ENCODE measurements at regions not wholly inside any gene's neighbourhood (a gene's known extent, or its start where the extent isn't known, plus 50 kb on each side); places are given as distances from the start of the nearest gene placed in this dataset.

GRCh38 chr4:19002170-19002569 lies 980.6 kb upstream of the LCORL start:
- no peaks in the 10 kb centered on the region for H3K27me3 ChIP-seq (ENCODE audit: control insufficient read depth, insufficient read depth)
- no peaks in the 10 kb centered on the region for H3K9me3 ChIP-seq (ENCODE audit: control insufficient read depth, low read length)
- no peak overlapping the region for H3K4me3 ChIP-seq (ENCODE audit: low read length)
- intact Hi-C loops (cut with DNase I): no loop called here
- 78% methylated on average over 4 of the region's 4 CpGs for WGBS
- no peak overlapping the region for H3K27ac ChIP-seq (ENCODE audit: low read length)
- no peaks in the 10 kb centered on the region for H3K4me1 ChIP-seq (ENCODE audit: control insufficient read depth, insufficient read depth, low read length)
- ATAC-seq: no peak
- DNase-seq: no peak

DNA sequence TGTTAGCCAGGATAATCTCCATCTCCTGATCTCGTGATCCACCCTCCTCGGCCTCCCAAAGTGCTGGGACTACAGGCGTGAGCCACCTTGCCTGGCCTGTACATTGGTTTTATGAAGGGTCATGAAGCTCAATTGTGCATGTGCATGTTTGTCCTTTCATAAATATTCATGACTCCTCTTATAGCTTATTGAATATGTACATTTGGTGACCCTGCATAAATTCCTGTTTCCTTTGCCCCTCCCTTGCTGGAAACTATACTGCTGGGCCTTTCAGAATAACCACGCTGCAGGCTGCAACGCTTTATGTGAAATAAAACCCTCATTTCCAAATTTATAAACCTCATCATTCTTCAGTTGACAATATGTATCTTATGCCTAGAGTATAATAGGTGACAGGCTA lies 978.0 kb upstream of the LCORL start:
- Histone ChIP-seq H3K27me3 (ENCODE audit: control insufficient read depth, insufficient read depth) (no peaks in the 10 kb centered on the region), H3K9me3 (ENCODE audit: control insufficient read depth, low read length) (no peaks in the 10 kb centered on the region), H3K4me1 (ENCODE audit: control insufficient read depth, insufficient read depth, low read length) (no peaks in the 10 kb centered on the region), H3K4me3 (ENCODE audit: low read length) (no peak overlapping the region), H3K27ac (ENCODE audit: low read length) (no peak overlapping the region)
- 92% methylated on average over 5 of the region's 5 CpGs for WGBS
- DNase-seq (no peak), ATAC-seq (no peak)
- intact Hi-C loops (cut with DNase I): no loop called here

- WGBS: 71% methylated on average over 4 of the region's 4 CpGs
These were observed 959.7 kb upstream of the LCORL start for GRCh38 chr4:18981234-18981615.

GRCh38 chr4:18980516-18981233 lies 959.1 kb upstream of the LCORL start:
- Histone ChIP-seq H3K4me3 (ENCODE audit: low read length) (no peak overlapping the region), H3K9me3 (ENCODE audit: control insufficient read depth, low read length) (no peaks in the 10 kb centered on the region), H3K27me3 (ENCODE audit: control insufficient read depth, insufficient read depth) (no peaks in the 10 kb centered on the region), H3K4me1 (ENCODE audit: control insufficient read depth, insufficient read depth, low read length) (no peaks in the 10 kb centered on the region), H3K27ac (ENCODE audit: low read length) (no peak overlapping the region)
- intact Hi-C loops (cut with DNase I): no loop called here
- no peak for DNase-seq
- WGBS: 84% methylated on average over 7 of the region's 7 CpGs
- no peak for ATAC-seq

More at GRCh38 chr4:18981234-18981615, 959.7 kb upstream of the LCORL start:
- ATAC-seq (no peak), DNase-seq (no peak)
- H3K27ac ChIP-seq (ENCODE audit: low read length): no peak overlapping the region
- intact Hi-C loops (cut with DNase I): no loop called here
- H3K27me3 ChIP-seq (ENCODE audit: control insufficient read depth, insufficient read depth): no peaks in the 10 kb centered on the region
- no peaks in the 10 kb centered on the region for H3K4me1 ChIP-seq (ENCODE audit: control insufficient read depth, insufficient read depth, low read length)
- H3K4me3 ChIP-seq (ENCODE audit: low read length): no peak overlapping the region
- H3K9me3 ChIP-seq (ENCODE audit: control insufficient read depth, low read length): no peaks in the 10 kb centered on the region

DNA sequence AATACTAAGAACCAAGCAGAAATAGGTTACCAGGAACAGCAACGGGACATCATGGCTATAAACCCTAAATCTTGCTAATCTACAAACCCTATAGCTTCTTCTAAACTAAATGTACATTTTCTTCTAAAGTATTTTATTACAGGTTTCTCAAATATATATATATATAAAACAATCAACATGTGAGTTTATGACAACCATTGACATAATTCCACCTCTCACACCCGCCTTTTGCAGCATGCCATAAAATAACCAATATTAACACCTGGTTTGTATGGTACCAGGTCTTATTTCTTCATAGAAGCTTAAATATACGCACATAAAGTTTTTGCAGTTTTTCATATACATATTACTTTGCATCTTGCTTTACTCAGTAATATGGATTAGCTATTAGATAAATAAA lies 955.3 kb upstream of the LCORL start:
- Histone ChIP-seq H3K27ac (ENCODE audit: low read length) (no peak overlapping the region), H3K27me3 (ENCODE audit: control insufficient read depth, insufficient read depth) (no peaks in the 10 kb centered on the region), H3K4me3 (ENCODE audit: low read length) (no peak overlapping the region), H3K4me1 (ENCODE audit: control insufficient read depth, insufficient read depth, low read length) (no peaks in the 10 kb centered on the region), H3K9me3 (ENCODE audit: control insufficient read depth, low read length) (no peaks in the 10 kb centered on the region)
- intact Hi-C loops (cut with DNase I): no loop called here
- WGBS: 90% methylated on average over 3 of the region's 3 CpGs
- ATAC-seq (no peak), DNase-seq (no peak)

DNA sequence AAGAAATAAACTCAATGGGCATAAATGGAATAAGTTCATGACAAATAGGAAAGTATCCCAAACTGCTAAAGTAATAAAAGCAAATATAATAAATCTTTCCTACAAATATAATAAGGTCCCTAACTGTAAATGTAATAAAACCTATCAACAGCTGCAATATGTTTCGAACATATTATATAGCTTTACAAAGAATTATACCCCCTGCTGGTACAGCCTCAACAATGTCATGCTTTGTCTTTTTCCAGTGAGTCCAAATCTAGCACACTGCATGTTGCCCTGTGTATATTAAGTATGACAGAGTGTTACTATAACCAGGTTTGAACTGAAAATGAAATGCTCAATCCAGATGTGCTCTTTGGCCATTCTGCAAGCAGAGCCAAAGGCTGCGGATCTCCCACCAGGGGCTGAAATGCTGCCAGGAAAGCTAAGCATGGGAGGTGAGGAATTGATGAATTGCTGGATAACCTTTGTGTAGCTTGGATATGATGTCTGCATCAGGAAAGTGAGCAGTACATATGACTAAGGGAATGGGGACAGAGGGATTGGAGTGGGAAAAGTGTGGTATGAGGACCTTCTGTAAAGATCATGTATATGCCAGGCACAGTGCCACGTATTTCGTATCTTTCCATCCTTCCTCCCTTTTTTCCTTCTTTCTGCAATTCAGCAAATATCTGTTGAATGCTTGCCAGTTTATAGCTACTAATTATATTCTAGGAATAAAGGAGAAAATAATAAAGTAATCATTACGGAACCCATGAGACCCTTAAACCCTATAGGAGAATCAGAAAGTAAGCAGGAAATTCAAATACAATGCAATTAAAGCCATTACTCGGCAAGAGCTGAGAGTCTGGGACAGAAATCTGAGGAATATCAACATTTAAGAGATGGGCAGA lies 954.6 kb upstream of the LCORL start:
- no peak for ATAC-seq

DNA sequence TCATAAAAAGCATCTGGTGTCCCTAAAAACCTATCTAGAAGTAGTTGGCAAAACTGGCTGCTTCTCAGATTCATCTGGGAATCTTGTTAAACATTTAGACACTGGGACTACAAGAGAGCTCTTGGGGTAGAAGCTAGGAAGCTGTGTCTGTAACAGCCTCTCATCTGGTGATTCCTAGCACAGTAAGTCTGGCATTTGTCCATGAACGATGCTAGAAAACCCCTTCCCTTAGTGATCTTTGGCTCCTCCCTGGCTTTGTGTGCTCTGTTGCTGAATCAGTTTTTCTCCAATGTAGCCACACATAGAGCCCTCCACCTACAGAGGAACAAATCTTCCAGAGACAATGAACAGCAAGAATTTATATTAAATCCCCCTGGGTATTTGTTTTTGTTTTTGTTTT lies 951.7 kb upstream of the LCORL start:
- Histone ChIP-seq H3K4me3 (ENCODE audit: low read length) (no peak overlapping the region), H3K4me1 (ENCODE audit: control insufficient read depth, insufficient read depth, low read length) (no peaks in the 10 kb centered on the region), H3K9me3 (ENCODE audit: control insufficient read depth, low read length) (no peaks in the 10 kb centered on the region), H3K27ac (ENCODE audit: low read length) (no peak overlapping the region), H3K27me3 (ENCODE audit: control insufficient read depth, insufficient read depth) (no peaks in the 10 kb centered on the region)
- 42% methylated on average over 1 of the region's 1 CpG for WGBS
- intact Hi-C loops (cut with DNase I): no loop called here
- ATAC-seq: no peak
- no peak for DNase-seq

More for the DNA sequence above, 954.6 kb upstream of the LCORL start:
- Histone ChIP-seq H3K27me3 (ENCODE audit: control insufficient read depth, insufficient read depth) (no peaks in the 10 kb centered on the region), H3K4me3 (ENCODE audit: low read length) (no peak overlapping the region), H3K4me1 (ENCODE audit: control insufficient read depth, insufficient read depth, low read length) (no peaks in the 10 kb centered on the region), H3K9me3 (ENCODE audit: control insufficient read depth, low read length) (no peaks in the 10 kb centered on the region), H3K27ac (ENCODE audit: low read length) (no peak overlapping the region)
- no peak for DNase-seq
- 73% methylated on average over 6 of the region's 6 CpGs for WGBS
- intact Hi-C loops (cut with DNase I): no loop called here

- Histone ChIP-seq H3K27me3 (ENCODE audit: control insufficient read depth, insufficient read depth) (no peaks in the 10 kb centered on the region), H3K4me3 (ENCODE audit: low read length) (no peak overlapping the region), H3K4me1 (ENCODE audit: control insufficient read depth, insufficient read depth, low read length) (no peaks in the 10 kb centered on the region), H3K9me3 (ENCODE audit: control insufficient read depth, low read length) (no peaks in the 10 kb centered on the region), H3K27ac (ENCODE audit: low read length) (no peak overlapping the region)
- DNase-seq (no peak), ATAC-seq (no peak)
- intact Hi-C loops (cut with DNase I): no loop called here
These were observed 940.3 kb upstream of the LCORL start for GRCh38 chr4:18961879-18962278.

DNA sequence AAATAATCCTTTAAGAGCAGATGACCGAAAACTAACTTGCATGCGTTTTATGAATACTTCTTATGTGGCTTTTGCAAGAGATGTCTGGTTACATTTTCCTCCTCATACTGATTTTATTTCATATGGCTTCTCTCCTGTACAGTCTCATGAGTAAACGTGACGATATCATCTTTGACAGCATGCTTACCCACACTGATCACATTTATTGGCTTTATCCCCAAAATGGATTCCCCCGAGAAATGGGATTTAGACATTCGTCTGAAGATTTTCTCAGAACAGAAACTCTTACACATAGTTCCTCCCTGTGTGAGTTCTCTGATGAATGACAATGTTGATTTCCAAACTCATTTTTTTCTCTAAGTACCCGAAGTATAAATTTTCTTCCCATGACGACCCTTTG lies 939.7 kb upstream of the LCORL start:
- Histone ChIP-seq H3K9me3 (ENCODE audit: control insufficient read depth, low read length) (no peaks in the 10 kb centered on the region), H3K4me3 (ENCODE audit: low read length) (no peak overlapping the region), H3K4me1 (ENCODE audit: control insufficient read depth, insufficient read depth, low read length) (no peaks in the 10 kb centered on the region), H3K27ac (ENCODE audit: low read length) (no peak overlapping the region), H3K27me3 (ENCODE audit: control insufficient read depth, insufficient read depth) (no peaks in the 10 kb centered on the region)
- ATAC-seq: no peak
- 60% methylated on average over 8 of the region's 8 CpGs for WGBS
- no peak for DNase-seq
- intact Hi-C loops (cut with DNase I): no loop called here

GRCh38 chr4:18957716-18958115 lies 936.2 kb upstream of the LCORL start:
- DNase-seq (no peak), ATAC-seq (no peak)
- H3K9me3 ChIP-seq (ENCODE audit: control insufficient read depth, low read length): no peaks in the 10 kb centered on the region
- 71% methylated on average over 6 of the region's 6 CpGs for WGBS
- no peaks in the 10 kb centered on the region for H3K27me3 ChIP-seq (ENCODE audit: control insufficient read depth, insufficient read depth)
- H3K27ac ChIP-seq (ENCODE audit: low read length): no peak overlapping the region
- no peaks in the 10 kb centered on the region for H3K4me1 ChIP-seq (ENCODE audit: control insufficient read depth, insufficient read depth, low read length)
- H3K4me3 ChIP-seq (ENCODE audit: low read length): no peak overlapping the region
- intact Hi-C loops (cut with DNase I): no loop called here

- intact Hi-C loops (cut with DNase I): no loop called here
- WGBS: 46% methylated on average over 2 of the region's 2 CpGs
- no peak for DNase-seq
- Histone ChIP-seq H3K27ac (ENCODE audit: low read length) (no peak overlapping the region), H3K4me1 (ENCODE audit: control insufficient read depth, insufficient read depth, low read length) (no peaks in the 10 kb centered on the region), H3K9me3 (ENCODE audit: control insufficient read depth, low read length) (no peaks in the 10 kb centered on the region), H3K27me3 (ENCODE audit: control insufficient read depth, insufficient read depth) (no peaks in the 10 kb centered on the region), H3K4me3 (ENCODE audit: low read length) (no peak overlapping the region)
- no peak for ATAC-seq
These were observed 933.0 kb upstream of the LCORL start for GRCh38 chr4:18954538-18954937.

Data from right cardiac atrium (tissue), 5 donors.